GM18498 (cell line): ENCODE measurements at regions not wholly inside any gene's neighbourhood (a gene's known extent, or its start where the extent isn't known, plus 50 kb on each side); places are given as distances from the start of the nearest gene placed in this dataset.

Source experiments
- ATAC-seq: cut with Tn5 transposase; IDR thresholded peaks from one replicate; pipeline ENCODE4 v1.9.1; 2021; ENCODE audit warnings: mild to moderate bottlenecking, moderate library complexity; ENCODE audit not compliant: unreplicated experiment

GRCh38 chr2:37780387-37780676 lies 108.9 kb upstream of the CDC42EP3 start:
- no peak for ATAC-seq

- no peak for ATAC-seq
These were observed 109.6 kb upstream of the CDC42EP3 start for GRCh38 chr2:37781028-37781427.

GRCh38 chr2:37782155-37782673 lies 110.8 kb upstream of the CDC42EP3 start:
- no peak for ATAC-seq

GRCh38 chr2:37782721-37783371 lies 111.4 kb upstream of the CDC42EP3 start:
- no peak for ATAC-seq

DNA sequence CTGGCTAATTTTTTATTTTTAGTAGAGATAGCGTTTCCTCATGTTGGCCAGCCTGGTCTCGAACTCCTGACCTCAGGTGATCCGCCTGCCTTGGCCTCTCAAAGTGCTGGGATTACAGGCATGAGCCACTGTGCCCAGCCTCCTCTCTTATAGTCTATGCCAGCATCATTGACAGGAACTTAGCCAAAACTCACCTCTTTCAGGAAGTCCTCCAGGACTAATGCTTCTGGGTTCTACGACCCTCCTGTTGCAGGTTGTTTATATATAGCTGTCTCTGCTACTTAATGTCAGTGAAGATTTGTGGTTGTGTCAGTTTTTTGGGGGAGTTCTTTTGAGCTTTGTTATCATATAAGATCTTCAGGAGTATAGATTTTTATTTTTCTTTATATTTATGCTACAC lies 112.1 kb upstream of the CDC42EP3 start:
- no peak for ATAC-seq

- no peak for ATAC-seq
These were observed 112.8 kb upstream of the CDC42EP3 start for GRCh38 chr2:37784071-37784758.

DNA sequence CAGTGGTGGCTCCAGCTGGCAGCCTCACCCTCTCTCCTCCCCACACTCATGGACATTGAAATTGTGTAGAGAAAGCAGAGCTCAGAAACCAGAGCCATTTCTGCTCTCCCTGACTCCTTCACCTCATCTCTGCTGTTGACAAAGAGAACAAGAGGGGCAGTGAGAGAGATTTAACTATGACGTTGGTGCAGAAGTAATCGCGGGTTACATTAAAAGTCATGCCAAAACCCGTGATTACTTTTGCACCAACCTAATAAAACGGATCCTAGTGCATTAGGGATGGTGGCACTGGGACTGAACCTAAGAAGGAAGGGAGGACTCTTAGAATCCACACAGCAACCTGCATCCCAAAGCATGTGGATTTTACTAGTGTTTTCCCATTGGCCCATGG lies 113.3 kb upstream of the CDC42EP3 start:
- no peak for ATAC-seq

- ATAC-seq = no peak
These were observed 114.8 kb upstream of the CDC42EP3 start for GRCh38 chr2:37786191-37786698.

GRCh38 chr2:37786854-37787253 lies 115.4 kb upstream of the CDC42EP3 start:
- no peak for ATAC-seq

- no peak for ATAC-seq
These were observed 117.3 kb upstream of the CDC42EP3 start for GRCh38 chr2:37788602-37789209.

DNA sequence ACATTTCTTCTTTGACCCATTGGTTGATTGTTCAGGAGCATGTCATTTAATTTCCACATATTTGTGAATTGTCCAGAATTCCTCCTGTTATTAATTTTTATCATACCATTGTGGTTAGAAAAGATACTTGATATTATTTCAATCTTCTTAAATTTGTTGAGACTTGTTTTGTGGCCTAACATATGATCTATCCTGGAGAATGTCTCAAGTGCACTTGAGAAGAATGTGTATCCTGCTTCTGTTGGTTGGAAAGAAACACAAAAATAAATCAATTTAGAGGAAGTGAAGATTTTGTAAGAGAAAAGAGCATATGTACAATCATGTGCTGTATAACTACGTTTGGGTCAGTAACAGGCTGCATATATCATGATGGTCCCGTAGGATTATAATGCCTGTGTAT lies 118.6 kb upstream of the CDC42EP3 start:
- ATAC-seq = no peak

DNA sequence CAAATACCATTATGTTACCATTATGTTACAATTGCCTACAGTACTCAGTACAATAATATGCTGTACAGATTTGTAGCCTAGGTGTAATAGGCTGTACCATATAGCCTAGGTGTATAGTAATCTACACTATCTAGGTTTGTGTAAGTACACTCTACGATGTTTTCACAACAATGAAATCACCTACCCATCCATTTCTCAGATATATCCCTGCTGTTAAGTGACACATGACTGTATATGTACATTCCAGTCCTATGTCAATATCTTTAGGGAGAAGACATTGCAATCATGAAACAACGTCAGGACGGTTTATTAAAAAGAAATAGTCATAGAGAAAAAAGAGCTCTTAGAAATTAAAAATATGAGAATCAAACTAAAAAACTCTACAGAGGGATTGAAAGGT lies 119.0 kb upstream of the CDC42EP3 start:
- ATAC-seq = no peak

DNA sequence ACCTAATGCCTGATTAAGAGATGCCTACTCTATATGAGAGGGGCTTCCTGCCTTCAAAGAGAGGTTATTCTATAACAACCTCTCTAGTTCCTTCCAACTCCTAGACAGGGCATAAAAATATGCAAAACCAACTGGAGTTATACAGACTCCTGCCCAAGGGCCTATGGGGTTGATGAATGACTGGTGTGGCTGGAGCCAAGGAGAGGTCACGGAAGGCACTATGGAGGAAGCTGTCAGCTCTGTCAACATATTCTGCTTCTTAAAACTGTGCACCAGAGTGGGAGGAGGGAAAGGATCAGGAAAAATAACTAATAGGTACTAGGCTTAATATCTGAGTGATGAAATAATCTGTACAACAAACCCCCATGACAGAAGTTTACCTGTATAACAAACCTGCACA lies 120.9 kb upstream of the CDC42EP3 start:
- no peak for ATAC-seq

DNA sequence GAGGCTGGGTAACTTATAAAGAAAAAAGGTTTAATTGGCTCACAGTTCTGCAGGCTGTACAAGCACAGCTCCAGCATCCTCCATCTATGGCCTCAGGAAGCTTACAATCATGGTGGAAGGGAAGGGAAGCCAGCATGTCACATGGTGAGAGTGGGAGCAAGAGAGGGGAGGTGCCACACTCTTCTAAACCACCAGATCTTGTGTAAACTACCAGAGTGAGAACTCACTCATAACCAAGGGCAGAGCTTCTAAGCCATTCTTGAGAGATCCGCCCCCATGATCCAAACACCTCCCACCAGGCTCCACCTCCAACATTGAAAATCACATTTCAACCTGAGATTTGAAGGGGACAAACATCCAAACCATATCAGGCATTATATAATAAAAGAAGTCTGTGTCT lies 121.6 kb upstream of the CDC42EP3 start:
- ATAC-seq = no peak

DNA sequence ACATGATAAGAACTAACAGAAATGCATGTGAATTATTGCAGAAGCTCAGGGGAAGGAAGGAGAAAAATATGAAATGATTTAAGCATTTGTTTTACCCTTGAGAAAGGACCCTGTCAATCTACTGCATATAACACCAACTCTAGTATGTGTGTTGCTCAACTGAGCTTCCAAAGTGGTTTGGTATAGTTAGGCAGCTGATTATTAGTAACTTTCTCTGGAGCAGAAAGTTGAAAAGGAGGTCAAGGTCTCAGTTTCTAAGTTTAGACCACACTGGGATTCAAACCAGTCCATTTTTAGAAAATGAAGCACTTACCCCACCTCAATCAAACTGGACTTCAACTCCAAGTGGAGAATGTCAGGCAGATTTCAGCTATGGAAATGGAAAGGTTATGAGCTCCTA lies 123.3 kb upstream of the CDC42EP3 start:
- no peak for ATAC-seq

DNA sequence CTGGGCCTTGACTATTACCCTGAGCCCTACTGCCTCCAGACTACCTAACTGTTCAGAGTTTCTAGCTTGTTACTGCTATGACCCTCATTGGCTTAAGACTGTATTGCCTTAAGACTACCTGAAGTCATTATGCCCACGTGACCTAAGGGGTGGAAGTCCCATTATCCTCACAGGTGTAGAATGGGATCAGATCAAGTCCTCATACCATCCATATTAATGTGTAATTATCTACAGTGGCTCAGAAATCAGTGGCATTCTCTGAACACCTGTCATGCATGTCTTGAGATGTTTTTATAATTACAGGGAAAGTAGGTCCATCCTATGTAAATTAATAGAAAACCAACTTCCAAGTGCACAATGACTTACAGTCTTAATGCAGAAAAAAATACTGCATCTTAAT lies 124.0 kb upstream of the CDC42EP3 start:
- ATAC-seq = no peak

DNA sequence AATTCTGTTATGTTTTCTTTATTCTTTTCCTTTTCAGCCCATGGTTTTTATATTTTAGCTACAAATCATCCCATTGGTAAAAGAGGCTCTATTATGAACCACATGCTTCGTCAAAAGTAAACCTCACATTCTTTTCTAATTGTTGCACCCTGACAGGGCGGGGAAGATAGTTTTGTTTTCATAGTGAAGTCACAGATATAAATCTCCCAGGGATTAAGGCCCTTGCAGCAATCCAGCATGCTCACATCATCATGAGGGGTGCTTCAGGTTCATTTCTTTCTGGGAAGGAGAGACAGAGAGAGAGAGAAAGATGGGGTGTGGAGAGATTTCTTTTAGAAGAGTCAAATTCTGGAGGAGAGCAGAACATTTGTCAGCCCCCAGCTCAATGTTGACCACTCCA lies 124.5 kb upstream of the CDC42EP3 start:
- no peak for ATAC-seq

GRCh38 chr2:37796481-37796880 lies 125.0 kb upstream of the CDC42EP3 start:
- ATAC-seq = no peak

DNA sequence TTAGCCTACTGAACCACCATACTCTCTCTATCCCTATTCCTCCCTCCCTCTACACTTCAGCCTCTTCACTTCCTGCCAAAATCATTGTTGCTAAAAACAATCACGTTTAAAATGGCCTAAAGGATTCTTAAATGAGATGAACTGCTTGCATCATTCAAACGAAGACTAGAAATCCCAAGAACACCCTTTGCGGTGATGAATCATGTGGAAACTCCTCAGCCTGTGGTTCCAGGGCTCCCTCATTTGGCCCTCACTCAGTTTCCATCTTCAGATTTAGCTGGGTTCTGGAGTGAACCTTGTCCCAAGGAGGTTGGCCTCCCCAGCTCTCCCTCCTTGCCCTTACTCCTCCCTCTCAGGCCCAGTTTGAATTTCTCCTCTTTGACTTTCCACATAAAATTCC lies 125.6 kb upstream of the CDC42EP3 start:
- ATAC-seq = no peak

DNA sequence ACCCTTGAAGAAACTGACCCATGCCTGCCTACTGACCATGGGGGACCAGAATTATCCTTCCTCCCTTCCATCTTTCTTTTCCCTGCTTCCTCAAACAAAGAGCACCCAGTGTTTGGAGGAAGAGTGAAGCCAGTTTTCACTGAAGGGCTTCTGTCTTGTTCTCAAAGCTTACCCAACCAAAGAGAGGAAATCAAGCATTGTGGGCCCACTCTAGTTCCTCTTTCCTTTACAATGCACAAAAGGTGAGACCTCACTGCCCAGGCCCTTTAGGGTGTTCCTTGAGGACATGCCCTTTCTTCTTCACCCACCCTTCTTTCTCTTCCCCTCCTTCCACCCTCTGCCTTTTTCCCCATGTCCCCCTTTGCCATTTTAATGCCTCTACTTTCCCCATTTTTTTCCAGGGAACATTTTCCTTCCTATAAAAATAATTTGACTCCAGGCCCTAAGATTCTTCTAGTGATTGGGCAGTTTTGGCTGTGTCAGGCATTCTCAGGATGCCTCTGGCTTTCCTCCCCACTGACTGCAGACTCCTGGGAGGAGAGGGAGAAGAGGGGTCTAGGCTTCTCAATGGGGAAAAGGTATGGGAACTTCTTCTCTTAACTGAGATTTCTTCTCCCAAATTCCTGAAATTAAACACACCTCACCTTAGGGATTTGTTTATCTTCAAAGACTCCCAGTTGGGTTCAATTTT lies 126.6 kb upstream of the RMDN2 start:
- no peak for ATAC-seq

DNA sequence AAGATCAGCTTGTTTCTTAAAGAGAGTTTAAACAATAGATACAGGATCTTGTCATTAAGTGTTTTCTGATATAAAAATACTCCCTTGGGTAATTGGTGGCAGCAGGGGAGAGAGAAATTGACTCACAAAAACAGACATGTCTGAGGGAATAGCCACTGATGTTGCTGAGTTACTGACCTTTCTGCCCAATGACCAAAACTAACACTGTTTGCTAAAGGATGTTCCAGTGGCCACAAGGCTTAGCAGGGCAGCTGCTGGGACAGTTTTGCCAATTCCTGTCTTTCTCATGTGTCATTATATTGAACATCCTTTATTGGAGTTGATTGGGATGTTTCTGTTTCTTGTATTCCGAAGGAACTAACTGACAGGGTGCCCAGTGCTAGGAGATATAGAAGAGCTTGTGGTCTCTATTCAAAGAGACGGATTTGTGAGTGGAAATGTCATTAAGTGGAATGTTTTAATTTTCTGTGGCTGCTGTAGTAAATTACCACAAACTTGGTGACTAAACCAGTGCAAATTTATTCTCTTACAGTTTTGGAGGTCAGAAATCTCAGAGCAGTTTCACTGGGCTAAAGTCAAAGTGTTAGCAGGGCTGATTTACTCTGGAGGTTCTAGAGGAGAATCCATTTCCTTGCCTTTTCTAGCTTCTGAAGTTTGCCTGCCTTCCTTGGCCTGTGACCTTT lies 124.8 kb upstream of the RMDN2 start:
- no peak for ATAC-seq
